ENCODE measurements at regions not wholly inside any gene's neighbourhood (a gene's known extent, or its start where the extent isn't known, plus 50 kb on each side); places are given as distances from the start of the nearest gene placed in this dataset.

- no peak for TF ChIP-seq SIRT6 (IDR thresholded peaks at IDR 0.05; ENCODE audit: low read length)
- TF ChIP-seq YY1 (IDR thresholded peaks at IDR 0.05; ENCODE audit: low read depth, low read length), result no peak
- TF ChIP-seq USF2 (IDR thresholded peaks at IDR 0.05; ENCODE audit: low read length), result no peak
- no peak for TF ChIP-seq POLR2A (IDR thresholded peaks at IDR 0.05; ENCODE audit: control extremely low read depth in 1 of 2, low read depth in 2 of 2, low read length in 2 of 2)
- TF ChIP-seq, protein P1, sequence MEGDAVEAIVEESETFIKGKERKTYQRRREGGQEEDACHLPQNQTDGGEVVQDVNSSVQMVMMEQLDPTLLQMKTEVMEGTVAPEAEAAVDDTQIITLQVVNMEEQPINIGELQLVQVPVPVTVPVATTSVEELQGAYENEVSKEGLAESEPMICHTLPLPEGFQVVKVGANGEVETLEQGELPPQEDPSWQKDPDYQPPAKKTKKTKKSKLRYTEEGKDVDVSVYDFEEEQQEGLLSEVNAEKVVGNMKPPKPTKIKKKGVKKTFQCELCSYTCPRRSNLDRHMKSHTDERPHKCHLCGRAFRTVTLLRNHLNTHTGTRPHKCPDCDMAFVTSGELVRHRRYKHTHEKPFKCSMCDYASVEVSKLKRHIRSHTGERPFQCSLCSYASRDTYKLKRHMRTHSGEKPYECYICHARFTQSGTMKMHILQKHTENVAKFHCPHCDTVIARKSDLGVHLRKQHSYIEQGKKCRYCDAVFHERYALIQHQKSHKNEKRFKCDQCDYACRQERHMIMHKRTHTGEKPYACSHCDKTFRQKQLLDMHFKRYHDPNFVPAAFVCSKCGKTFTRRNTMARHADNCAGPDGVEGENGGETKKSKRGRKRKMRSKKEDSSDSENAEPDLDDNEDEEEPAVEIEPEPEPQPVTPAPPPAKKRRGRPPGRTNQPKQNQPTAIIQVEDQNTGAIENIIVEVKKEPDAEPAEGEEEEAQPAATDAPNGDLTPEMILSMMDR (IDR thresholded peaks at IDR 0.05; ENCODE audit: control extremely low read depth in 1 of 3, insufficient read depth in 1 of 3, low read depth in 1 of 3, low read length in 3 of 3), result no peak
- TF ChIP-seq RFX5 (IDR thresholded peaks at IDR 0.05; ENCODE audit: borderline replicate concordance, low read depth, low read length), result no peak
Observed at GRCh38 chr4:32192363-32192762, 1472.2 kb downstream of the PCDH7 start.
